HL-60 (cell line): ENCODE measurements at regions not wholly inside any gene's neighbourhood (a gene's known extent, or its start where the extent isn't known, plus 50 kb on each side); places are given as distances from the start of the nearest gene placed in this dataset.

Experiments used
- CTCF ChIP-seq: IDR thresholded peaks from one replicate; pipeline ENCODE4 v1.5.1; 2011; ENCODE audit warnings: low read length, control low read depth, inconsistent platforms; ENCODE audit not compliant: insufficient read depth
- POLR2AphosphoS5 ChIP-seq: IDR thresholded peaks from 2 replicates; pipeline ENCODE4 v1.6.1; 2012; ENCODE audit warnings: low read depth
- REST ChIP-seq: IDR thresholded peaks from 2 replicates; pipeline ENCODE4 v1.6.1; 2012; ENCODE audit warnings: low read depth; ENCODE audit not compliant: insufficient replicate concordance

GRCh38 chr6:163906006-163906710, 491.6 kb downstream of the QKI start:
- TF ChIP-seq CTCF (no peak), POLR2AphosphoS5 (no peak), REST (no peak)
